ENCODE measurements at regions not wholly inside any gene's neighbourhood (a gene's known extent, or its start where the extent isn't known, plus 50 kb on each side); places are given as distances from the start of the nearest gene placed in this dataset.
A peak's percentile ranks its signal among the peaks of the same experiment; 100 is the strongest.

DNA sequence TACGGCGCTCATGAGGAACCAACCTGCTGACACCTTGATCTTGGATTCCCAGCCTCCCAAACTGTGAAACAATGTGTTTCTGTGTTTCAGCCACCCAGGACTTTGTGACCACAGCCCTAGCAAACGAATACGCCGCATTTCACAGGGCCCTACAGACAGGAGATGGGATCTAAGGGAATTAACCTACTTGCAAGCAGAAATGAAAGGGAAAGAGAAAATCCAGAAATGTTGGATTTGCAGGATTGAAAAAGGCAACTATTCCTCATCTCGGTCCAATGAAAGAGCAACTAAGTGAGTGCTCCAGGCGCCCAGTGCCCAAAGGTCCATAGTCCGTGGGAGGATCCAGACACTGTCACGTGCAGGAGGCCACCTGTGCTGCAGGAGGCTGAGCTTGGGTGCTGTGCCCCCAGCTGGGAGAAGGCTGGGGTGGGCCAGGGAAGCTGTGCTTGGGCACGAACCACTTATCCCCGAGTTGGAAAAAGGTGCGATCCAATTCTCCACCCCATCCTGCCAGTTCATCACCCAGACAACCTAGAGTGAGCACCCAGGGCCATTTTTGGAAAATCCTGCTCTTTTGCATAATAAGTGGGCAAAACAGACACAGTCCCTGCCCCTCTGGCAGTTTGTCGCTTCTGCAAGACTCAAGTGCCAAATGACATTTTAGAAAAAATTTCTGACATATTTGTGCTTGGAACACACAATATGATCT lies 177.9 kb downstream of the C9orf50 start:
- ChIA-PET CTCF (interaction anchor here (0.8 to 1.8 kb wide), 2 partner anchors 54 to 300 kb away, joined by 4 read pairs; no protein-coding TSS in a partner anchor), POLR2A (no interaction called here)
- peaks cover 3% of the 10 kb centered on the region for H3K9me3 Mint-ChIP-seq
- H3K36me3 Mint-ChIP-seq (ENCODE audit: low read depth): no peaks in the 10 kb centered on the region
- H3K27me3 Mint-ChIP-seq: peaks cover 36% of the 10 kb centered on the region
- no peak overlapping the region for H3K4me3 Mint-ChIP-seq
- no peak overlapping the region for H3K27ac Mint-ChIP-seq
- DNase-seq: no peak
- peaks cover 14% of the 10 kb centered on the region for H3K4me1 Mint-ChIP-seq

DNA sequence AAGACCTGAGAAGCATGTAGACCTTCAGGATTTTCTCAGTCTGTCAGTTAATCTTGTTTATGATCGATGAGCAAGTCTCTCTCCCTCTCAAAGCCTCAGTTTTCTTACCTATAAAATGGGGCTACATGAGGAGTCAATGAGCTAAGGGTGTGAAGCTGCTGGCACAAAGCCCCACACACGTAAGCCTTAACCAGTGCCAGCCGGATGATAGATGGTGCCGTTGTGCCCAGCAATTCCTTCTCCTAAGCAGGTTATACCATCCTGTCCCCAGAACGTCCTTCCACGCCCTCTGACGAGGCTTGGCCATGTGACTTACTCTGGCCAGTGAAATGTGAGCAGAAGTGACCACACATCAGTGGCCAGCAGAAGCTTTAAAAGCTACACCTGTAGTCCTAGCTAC lies 179.0 kb downstream of the C9orf50 start:
- no peak for DNase-seq
- H3K4me1 Mint-ChIP-seq: peaks cover 21% of the 10 kb centered on the region
- ChIA-PET CTCF (interaction anchor here (1.8 kb wide), 1 partner anchor 299 kb away, joined by 4 read pairs; no protein-coding TSS in a partner anchor), POLR2A (no interaction called here)
- no peak overlapping the region for H3K27ac Mint-ChIP-seq
- no peak overlapping the region for H3K4me3 Mint-ChIP-seq
- H3K27me3 Mint-ChIP-seq: peaks cover 45% of the 10 kb centered on the region
- H3K36me3 Mint-ChIP-seq (ENCODE audit: low read depth): no peaks in the 10 kb centered on the region
- peaks cover 3% of the 10 kb centered on the region for H3K9me3 Mint-ChIP-seq

DNA sequence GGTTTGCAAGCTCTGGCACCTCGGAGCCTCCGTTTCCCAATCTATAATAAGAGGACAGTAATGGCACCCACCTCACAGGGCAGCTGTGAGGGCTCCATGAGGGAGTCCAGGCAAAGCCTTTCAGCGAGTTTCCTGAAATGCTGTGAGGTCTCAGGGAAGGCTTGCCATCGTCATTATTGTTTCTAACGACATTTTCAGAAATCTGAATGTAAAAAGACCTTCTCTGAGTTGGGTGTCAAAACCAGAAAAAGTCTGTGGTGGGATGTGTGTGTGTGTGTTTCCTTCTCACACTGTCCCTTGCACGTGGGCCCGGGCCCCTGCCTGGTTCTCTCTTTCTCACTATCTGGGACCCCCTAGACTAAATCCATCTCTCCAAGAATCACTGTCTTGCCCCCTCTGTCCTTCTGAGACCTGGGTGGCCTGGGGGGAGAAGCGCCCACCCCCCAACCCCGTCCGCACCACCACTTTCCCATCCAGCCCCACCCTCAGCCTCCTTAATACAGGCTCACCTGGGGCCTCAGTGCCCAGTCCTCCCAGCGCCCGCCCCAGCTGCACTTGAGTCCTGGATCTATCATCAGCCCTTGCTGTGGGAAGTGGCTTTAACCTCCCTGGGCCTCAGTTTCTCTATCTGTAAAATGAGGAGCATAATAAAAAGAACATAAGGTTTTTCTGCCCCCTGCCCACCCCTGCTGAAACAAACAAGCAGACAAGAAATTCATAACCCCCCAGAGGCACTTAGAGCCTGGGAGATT lies 180.3 kb downstream of the C9orf50 start:
- Mint-ChIP-seq H3K36me3 (ENCODE audit: low read depth) (no peaks in the 10 kb centered on the region), H3K4me1 (peaks cover 23% of the 10 kb centered on the region), H3K4me3 (no peak overlapping the region), H3K27ac (no peak overlapping the region), H3K9me3 (peaks cover 3% of the 10 kb centered on the region), H3K27me3 (peaks cover 56% of the 10 kb centered on the region)
- DNase-seq: no peak
- ChIA-PET CTCF (no interaction called here), POLR2A (no interaction called here)

DNA sequence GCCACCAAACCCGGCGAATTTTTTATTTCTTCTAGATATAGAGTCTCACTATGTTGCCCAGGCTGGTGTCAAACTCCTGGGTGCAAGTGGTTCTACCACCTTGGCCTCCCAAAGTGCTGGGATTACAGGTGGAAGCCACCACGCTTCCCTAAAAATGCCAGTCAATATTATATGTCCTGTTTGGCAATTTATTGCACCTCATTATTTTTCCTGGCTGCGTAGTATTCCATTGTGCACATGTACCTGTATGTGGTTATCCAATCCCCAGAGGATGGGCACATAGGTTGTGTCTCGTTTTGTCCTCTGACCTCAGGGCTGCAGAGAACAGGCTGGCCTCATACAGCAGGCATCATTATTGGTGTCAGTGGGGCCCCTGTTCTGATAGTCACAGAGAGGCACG lies 181.7 kb downstream of the C9orf50 start:
- H3K27me3 Mint-ChIP-seq: peaks cover 66% of the 10 kb centered on the region
- H3K36me3 Mint-ChIP-seq (ENCODE audit: low read depth): no peaks in the 10 kb centered on the region
- H3K4me3 Mint-ChIP-seq: no peak overlapping the region
- no peak overlapping the region for H3K27ac Mint-ChIP-seq
- ChIA-PET CTCF (no interaction called here), POLR2A (interaction anchor here (3.3 kb wide), 1 partner anchor 20 kb away, joined by 14 read pairs; no protein-coding TSS in a partner anchor)
- DNase-seq: no peak
- peaks cover 22% of the 10 kb centered on the region for H3K4me1 Mint-ChIP-seq
- peaks cover 3% of the 10 kb centered on the region for H3K9me3 Mint-ChIP-seq

DNA sequence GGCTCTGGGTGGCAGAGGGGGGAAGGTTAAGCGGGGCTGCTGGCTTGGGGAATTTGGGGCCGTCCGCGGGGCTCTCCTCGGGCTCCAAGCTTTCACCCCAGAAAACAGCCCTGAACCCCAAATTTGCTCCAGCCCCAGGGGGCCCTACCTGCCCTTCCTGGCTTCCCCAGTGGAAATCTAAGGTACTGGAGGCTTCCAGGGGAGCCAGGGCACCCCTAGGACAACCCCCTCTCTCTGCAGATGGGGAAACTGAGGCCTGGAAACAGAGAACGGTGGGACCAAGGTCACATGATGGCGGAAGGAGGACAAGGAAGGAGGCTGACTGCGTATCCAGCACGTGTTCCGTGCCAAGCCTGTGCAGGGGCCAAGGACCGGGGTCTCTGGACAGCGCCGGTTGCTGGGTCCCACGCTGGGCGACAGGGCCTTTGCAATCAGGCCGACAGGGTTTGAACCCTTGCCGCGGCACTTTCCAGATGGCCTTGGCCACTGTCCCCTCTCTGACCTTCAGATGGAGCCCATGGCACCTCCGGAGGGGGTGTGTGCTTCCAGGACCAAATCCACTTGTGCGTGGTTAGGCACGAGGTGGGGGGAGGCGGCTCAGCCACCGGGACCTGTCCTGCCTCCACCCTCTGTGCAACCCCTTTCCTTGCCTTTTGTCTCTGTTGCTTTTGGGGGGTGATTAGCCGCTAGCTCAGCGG lies 183.1 kb downstream of the C9orf50 start:
- no peak for DNase-seq
- POLR2A ChIA-PET: interaction anchor here (3.3 kb wide), 1 partner anchor 21 kb away, joined by 14 read pairs; no protein-coding TSS in a partner anchor
- Mint-ChIP-seq H3K36me3 (ENCODE audit: low read depth) (no peaks in the 10 kb centered on the region), H3K9me3 (peaks cover 3% of the 10 kb centered on the region), H3K27ac (no peak overlapping the region), H3K27me3 (peaks cover 66% of the 10 kb centered on the region), H3K4me3 (no peak overlapping the region), H3K4me1 (peaks cover 22% of the 10 kb centered on the region)
- CTCF ChIA-PET: no interaction called here

GRCh38 chr9:129436751-129437625 lies 183.9 kb downstream of the C9orf50 start:
- H3K36me3 Mint-ChIP-seq (ENCODE audit: low read depth): no peaks in the 10 kb centered on the region
- POLR2A ChIA-PET: interaction anchor here (3.3 kb wide), 1 partner anchor 22 kb away, joined by 14 read pairs; no protein-coding TSS in a partner anchor
- H3K27me3 Mint-ChIP-seq: peaks cover 64% of the 10 kb centered on the region
- no peak overlapping the region for H3K27ac Mint-ChIP-seq
- H3K4me1 Mint-ChIP-seq: peaks cover 22% of the 10 kb centered on the region
- CTCF ChIA-PET: no interaction called here
- peak overlapping the region; percentile 33 for H3K4me3 Mint-ChIP-seq
- peaks cover 3% of the 10 kb centered on the region for H3K9me3 Mint-ChIP-seq
- DNase-seq: no peak

GRCh38 chr9:129435988-129436717 lies 184.7 kb downstream of the C9orf50 start:
- CTCF ChIA-PET: no interaction called here
- H3K9me3 Mint-ChIP-seq: peaks cover 3% of the 10 kb centered on the region
- H3K36me3 Mint-ChIP-seq (ENCODE audit: low read depth): no peaks in the 10 kb centered on the region
- no peak for DNase-seq
- peaks cover 22% of the 10 kb centered on the region for H3K4me1 Mint-ChIP-seq
- H3K4me3 Mint-ChIP-seq: no peak overlapping the region
- H3K27me3 Mint-ChIP-seq: peaks cover 60% of the 10 kb centered on the region
- POLR2A ChIA-PET: interaction anchor here (3.3 kb wide), 1 partner anchor 23 kb away, joined by 14 read pairs; no protein-coding TSS in a partner anchor
- no peak overlapping the region for H3K27ac Mint-ChIP-seq

- ChIA-PET CTCF (no interaction called here), POLR2A (no interaction called here)
- Mint-ChIP-seq H3K27ac (no peak overlapping the region), H3K4me1 (peaks cover 17% of the 10 kb centered on the region), H3K27me3 (peaks cover 53% of the 10 kb centered on the region), H3K9me3 (peaks cover 3% of the 10 kb centered on the region), H3K4me3 (no peak overlapping the region), H3K36me3 (ENCODE audit: low read depth) (no peaks in the 10 kb centered on the region)
- no peak for DNase-seq
These were observed 185.6 kb downstream of the C9orf50 start for GRCh38 chr9:129435291-129435690.

GRCh38 chr9:129434187-129434586 lies 186.7 kb downstream of the C9orf50 start:
- ChIA-PET CTCF (no interaction called here), POLR2A (no interaction called here)
- peaks cover 46% of the 10 kb centered on the region for H3K27me3 Mint-ChIP-seq
- H3K27ac Mint-ChIP-seq: no peak overlapping the region
- DNase-seq: no peak
- no peak overlapping the region for H3K4me3 Mint-ChIP-seq
- no peaks in the 10 kb centered on the region for H3K36me3 Mint-ChIP-seq (ENCODE audit: low read depth)
- peaks cover 17% of the 10 kb centered on the region for H3K4me1 Mint-ChIP-seq
- H3K9me3 Mint-ChIP-seq: no peaks in the 10 kb centered on the region

DNA sequence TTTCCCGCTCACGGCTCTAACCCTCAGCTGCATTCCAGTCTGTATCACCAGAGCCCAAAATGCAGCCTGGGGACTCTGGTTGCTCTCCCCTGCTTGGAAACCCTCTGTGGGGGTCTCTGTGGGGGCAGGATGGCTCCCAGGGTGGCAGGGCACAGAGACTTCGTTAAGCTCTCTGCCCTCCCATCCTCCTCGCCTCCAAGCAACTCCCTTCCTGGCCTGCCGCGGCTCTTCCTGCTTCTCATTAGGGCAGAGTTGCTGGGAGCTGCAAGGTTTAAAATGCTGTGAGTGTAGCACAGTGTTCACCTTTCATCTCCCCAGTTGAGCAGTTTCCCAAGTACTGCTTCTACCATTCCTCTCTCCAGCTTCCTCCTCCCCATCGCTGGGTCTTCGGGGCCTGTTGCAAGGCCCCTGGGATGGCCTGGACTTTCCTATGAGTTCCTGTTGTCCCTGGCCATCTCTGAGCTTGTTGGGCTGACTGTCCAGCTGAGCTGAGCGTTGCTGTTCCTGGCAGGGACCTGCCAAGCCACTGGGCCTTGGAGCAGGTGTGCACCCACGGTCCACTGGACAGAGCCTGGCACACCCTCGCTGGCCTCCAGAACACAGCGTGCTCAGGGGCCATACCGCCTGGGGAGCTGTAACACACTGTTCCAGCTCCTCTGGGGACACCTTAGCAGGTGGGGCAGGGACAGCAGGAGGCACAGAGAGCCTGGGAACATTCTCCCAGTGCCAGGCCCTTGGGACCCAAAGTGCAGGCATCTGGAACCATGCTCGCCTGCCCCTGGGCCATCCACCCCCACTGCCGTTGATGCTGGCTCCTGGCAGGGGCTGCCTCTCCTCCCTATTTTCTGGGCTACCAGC lies 188.4 kb downstream of the C9orf50 start:
- no peaks in the 10 kb centered on the region for H3K36me3 Mint-ChIP-seq (ENCODE audit: low read depth)
- ChIA-PET CTCF (interaction anchor here (0.7 kb wide), 1 partner anchor 193 kb away, joined by 3 read pairs; no protein-coding TSS in a partner anchor), POLR2A (interaction anchor here (1.4 kb wide), 1 partner anchor 28 kb away, joined by 6 read pairs; no protein-coding TSS in a partner anchor)
- H3K9me3 Mint-ChIP-seq: no peaks in the 10 kb centered on the region
- DNase-seq: no peak
- peaks cover 5% of the 10 kb centered on the region for H3K4me1 Mint-ChIP-seq
- no peak overlapping the region for H3K4me3 Mint-ChIP-seq
- peaks cover 30% of the 10 kb centered on the region for H3K27me3 Mint-ChIP-seq
- no peak overlapping the region for H3K27ac Mint-ChIP-seq

GRCh38 chr9:129430940-129431643 lies 189.8 kb downstream of the C9orf50 start:
- Mint-ChIP-seq H3K27ac (no peak overlapping the region), H3K27me3 (peaks cover 18% of the 10 kb centered on the region), H3K9me3 (no peaks in the 10 kb centered on the region), H3K36me3 (ENCODE audit: low read depth) (no peaks in the 10 kb centered on the region), H3K4me3 (no peak overlapping the region), H3K4me1 (no peaks in the 10 kb centered on the region)
- ChIA-PET CTCF (no interaction called here), POLR2A (no interaction called here)
- DNase-seq: no peak

Data from activated CD4-positive, alpha-beta memory T cell treated with anti-CD3 and anti-CD28 coated beads, Interleukin-2, amount 10 ng/mL, durations not matched to agents 7 days and 5 days (primary cell).